Activated CD4-positive, alpha-beta T cell treated with anti-CD3 and anti-CD28 coated beads, Interleukin-2, Interleukin-6, amounts not matched to agents 100 ng/mL and 50 ng/mL, durations not matched to agents 16 hours and 8 hours (primary cell): ENCODE measurements at regions not wholly inside any gene's neighbourhood (a gene's known extent, or its start where the extent isn't known, plus 50 kb on each side); places are given as distances from the start of the nearest gene placed in this dataset.
"Not testable (repeated sequence)": the region's sequence is repeated elsewhere in the genome, so short reads cannot be mapped to it uniquely, and the experiment has no call there.

Experiments
- DNase-seq: peaks from one replicate; pipeline ENCODE4 v3.0.0-alpha.2; 2020

DNA sequence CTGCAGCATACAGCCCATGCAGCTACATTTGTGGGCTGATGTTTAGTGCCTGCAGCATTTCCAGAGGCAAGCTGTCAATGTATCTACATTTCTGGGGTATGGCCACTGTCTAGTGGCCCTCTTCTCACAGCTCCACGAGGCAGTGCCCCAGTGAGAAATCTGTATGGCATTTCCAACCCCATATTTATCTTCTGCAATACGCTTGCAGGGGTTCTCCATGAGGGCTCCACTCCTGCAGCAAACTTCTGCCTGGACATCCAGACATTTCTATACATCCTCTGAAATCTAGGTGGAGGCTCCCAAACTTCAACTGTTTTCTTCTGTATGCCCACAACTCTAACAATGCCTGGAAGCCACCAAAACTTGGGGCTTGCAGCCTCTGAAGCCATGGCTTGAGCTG, 502.3 kb downstream of the C6orf118 start:
- no peak for DNase-seq

GRCh38 chr6:164795056-164795815, 514.2 kb downstream of the C6orf118 start:
- no peak for DNase-seq

GRCh38 chr6:164792666-164793065, 516.7 kb downstream of the C6orf118 start:
- no peak for DNase-seq

DNA sequence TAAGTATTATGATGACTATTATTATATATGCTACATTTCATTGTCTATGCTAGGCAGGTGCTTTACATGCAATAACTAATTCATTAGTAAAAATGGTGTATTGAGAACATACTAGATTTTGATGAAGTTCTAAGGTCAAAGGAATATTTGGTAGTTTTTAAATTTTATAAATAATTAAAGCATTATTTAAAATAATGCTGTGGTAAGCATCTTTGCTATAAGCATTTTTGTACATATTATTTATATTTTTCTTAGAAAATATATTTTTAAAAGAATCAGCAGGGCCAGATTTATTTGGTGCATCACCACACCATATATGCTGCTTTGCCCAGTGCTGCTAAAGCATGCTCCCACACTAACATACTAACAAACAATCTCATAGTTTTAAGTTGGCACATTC, 517.9 kb downstream of the C6orf118 start:
- no peak for DNase-seq

DNA sequence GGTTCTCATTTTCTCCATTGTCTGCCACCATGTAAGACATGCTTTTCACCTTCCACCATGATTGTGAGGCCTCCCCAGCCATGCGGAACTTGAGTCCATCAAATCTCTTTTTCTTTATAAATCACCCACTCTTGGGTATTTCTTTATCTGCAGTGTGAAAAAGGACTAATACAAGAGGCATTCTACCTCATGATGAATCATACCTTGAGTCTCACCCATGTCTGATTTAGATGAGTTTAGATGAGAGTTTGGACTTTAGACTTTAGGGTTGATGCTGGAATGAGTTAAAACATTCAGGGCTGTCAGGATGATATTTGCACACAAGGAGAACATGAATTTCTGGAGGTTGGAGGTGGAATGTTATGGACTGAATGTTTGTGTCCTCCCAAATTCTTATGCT, 545.6 kb downstream of the C6orf118 start:
- no peak for DNase-seq

- no peak for DNase-seq
Measured at GRCh38 chr6:164757451-164757850, 552.0 kb downstream of the C6orf118 start.

DNA sequence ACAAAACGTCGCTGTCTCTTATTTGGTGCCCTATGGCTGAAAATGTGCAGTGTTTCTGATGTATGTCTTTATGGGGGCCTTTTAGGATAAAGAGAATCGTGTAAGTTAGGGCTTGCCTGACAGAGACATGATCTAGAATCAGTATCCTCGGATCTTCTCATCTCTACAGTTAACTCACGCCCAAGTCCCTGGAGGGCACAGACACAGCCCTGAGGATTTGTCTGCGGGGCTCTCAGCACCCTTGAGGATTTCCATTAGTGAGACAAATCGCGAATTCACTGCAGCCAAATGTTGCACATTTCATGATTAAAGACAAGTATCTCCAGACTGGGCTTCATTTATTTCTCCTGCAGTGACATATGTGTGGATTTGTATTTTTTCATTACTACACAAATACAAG, 552.7 kb downstream of the C6orf118 start:
- DNase-seq: no peak

DNA sequence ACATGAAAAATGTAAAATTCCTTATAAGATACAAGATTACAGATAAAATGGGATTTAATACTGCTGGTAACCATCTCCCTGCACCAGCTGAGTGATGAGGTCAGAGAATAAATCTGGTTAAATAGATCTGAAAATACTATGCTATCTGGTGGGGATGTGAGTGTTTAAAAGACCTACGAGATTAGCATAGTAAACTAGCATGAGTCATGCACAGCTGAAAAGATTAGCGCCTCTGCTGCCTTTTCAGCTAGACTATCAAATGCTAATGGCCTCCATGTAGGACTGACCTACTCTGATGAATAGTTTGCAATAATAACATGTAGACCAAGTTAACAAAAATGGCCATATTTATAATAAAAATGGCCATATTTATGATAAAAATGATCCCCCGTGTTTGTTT, 553.3 kb downstream of the C6orf118 start:
- DNase-seq: no peak

- DNase-seq: no peak
Measured at GRCh38 chr6:164753517-164753916, 555.9 kb downstream of the C6orf118 start.

GRCh38 chr6:164751395-164751794, 558.0 kb downstream of the C6orf118 start:
- no peak for DNase-seq

GRCh38 chr6:164750128-164750527, 559.3 kb downstream of the C6orf118 start:
- no peak for DNase-seq

DNA sequence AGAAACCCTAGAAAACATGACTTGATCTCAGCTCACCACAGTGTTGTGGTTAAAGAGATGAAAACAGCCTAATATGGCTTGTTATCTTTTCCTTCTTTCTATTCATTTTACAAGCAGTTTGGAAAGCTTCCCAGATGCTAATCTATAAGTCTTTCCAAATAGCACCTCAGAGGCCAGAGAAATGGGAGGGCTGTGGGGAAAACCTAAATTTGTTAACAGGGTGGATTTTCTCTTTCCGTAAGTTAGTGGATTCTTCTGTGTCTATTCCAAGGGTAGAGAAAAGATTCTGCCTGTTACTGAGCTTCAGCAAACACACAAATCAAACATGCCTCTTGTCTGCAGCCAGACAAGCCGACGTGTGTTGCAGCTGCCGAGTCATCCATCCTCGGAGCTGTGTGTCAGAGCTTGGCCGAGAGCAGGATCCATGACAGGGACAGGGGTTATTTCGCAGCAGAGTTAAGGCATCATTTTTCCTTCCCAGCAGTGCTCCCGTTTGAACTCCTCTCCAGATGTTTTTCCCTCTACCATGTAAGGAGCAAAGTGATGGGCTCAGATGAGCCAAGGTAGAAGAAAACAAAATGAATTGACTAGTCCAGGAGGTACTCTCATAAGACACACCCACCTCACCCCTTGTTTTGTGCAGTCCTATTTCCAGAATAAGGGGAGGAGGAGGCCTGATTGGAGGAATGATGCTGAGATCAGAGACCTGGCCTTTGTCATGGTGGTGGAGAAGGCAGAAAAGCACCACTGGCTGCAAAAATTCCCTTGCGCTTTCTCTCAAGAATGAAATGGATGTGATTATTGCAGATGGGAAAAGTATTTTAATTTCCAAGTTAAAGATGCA, 560.0 kb downstream of the C6orf118 start:
- no peak for DNase-seq

- DNase-seq: no peak
Measured at GRCh38 chr6:164744301-164744700, 565.1 kb downstream of the C6orf118 start.

DNA sequence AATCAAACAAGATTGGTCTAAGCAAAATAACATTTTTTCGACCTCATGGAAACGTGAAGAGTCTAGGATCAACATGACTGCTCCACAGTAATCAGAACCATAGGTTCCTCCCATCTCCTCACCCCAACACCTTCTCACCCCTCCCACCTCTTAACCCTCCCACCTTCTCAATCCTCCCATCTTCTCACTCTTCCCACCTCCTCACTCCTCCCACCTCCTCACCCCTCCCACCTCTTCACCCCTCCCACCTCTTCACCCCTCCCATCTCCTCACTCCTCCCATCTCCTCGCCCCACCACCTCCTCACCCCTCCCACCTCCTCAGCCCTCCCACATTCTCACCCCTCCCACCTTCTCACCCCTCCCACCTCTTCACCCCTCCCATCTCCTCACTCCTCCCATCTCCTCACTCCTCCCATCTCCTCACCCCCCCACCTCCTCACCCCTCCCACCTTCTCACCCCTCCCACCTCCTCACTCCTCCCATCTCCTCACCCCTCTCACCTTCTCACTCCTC, 567.4 kb downstream of the C6orf118 start:
- DNase-seq: no peak

- DNase-seq: not testable (repeated sequence)
Measured at GRCh38 chr6:164736090-164736489, 573.3 kb downstream of the C6orf118 start.

DNA sequence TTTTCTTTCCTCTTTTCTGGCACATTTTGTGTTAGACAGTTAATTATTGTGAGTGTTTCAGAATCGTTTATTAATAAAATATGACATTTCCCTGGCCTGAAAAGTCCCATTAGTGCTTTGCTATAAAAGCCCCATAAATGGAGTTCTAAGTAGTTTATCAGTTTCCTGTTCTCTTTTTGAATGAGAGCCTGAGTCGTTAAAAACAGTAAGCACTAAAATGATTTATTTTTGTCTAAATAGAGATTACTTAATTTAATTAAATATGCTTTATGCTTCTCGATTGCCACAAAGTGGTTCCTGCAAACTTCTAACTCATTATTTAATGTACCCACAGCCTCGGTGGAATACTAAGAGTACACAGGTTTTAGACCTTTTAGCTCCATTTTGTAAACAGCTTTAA, 577.9 kb downstream of the C6orf118 start:
- DNase-seq: no peak

DNA sequence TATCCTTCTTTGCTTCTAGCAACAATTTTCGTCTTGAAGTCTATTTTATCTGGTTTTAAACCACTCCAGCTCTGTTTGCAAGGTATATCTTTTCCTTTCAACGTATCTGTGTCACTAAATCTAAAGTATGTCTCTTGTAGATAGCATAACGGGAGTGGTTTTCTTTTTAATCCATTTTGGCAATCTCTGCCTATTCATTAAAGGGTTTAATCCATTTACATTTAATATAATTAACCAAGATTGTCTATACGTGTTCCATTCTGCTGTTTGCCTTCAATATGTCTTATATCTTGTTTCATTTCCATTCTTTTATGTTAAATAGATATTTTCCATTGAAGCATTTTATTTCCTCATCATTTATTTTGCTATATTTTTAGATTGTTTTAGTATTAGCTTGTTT, 587.9 kb downstream of the C6orf118 start:
- DNase-seq: no peak

- no peak for DNase-seq
Measured at GRCh38 chr6:164700497-164700896, 608.9 kb downstream of the C6orf118 start.

- DNase-seq: no peak
Measured at GRCh38 chr6:164695896-164696295, 613.5 kb downstream of the C6orf118 start.

DNA sequence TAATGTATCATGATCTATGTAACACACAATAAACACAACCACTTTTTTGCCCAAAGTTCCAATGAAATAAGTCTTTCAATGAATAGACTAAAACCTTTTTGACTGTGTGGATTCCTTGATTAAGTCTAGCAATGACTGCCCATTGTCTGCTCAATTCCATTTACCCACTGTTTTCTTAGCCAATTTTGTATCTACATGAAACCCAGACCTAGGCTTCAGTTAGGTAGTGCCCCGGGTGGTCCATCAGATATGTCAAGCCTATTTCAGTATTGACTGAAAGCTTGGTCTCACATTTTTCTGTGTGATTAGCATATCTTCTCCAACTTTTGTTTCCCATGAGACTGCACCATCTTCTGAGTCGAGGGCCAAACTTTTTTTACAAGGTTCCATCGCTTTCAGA, 615.0 kb downstream of the C6orf118 start:
- DNase-seq: no peak

GRCh38 chr6:164693944-164694343, 615.5 kb downstream of the C6orf118 start:
- no peak for DNase-seq

- no peak for DNase-seq
Measured at GRCh38 chr6:164692772-164693510, 616.5 kb downstream of the C6orf118 start.
